ENCODE measurements at regions not wholly inside any gene's neighbourhood (a gene's known extent, or its start where the extent isn't known, plus 50 kb on each side); places are given as distances from the start of the nearest gene placed in this dataset.

- Histone ChIP-seq H3K27ac (ENCODE audit: insufficient read depth, low read depth, low read length) (no peak overlapping the region), H4K20me1 (replicated peaks; ENCODE audit: control insufficient read depth, extremely low read depth, insufficient read depth, low read length) (no peaks in the 10 kb centered on the region), H3K79me2 (ENCODE audit: control insufficient read depth, insufficient read depth, low read length) (no peaks in the 10 kb centered on the region), H3K36me3 (ENCODE audit: control insufficient read depth in 2 of 2, extremely low read depth in 1 of 2, insufficient read depth in 2 of 2, low read length in 2 of 2) (no peaks in the 10 kb centered on the region), H3K4me2 (ENCODE audit: insufficient read depth, low read length) (no peak overlapping the region), H3K9me3 (replicated peaks; ENCODE audit: control insufficient read depth, insufficient read depth, low read length) (no peaks in the 10 kb centered on the region), H3K9ac (replicated peaks; ENCODE audit: extremely low read depth, insufficient read depth, low read length) (no peak overlapping the region), H2AFZ (ENCODE audit: low read depth, low read length) (no peak overlapping the region), H3K27me3 (ENCODE audit: control insufficient read depth in 2 of 2, insufficient read depth in 2 of 2, low read length in 2 of 2) (no peaks in the 10 kb centered on the region), H3K4me3 (replicated peaks in 1 of 3; ENCODE audit: insufficient read depth in 1 of 3, low read depth in 1 of 3, low read length in 3 of 3) (no peak overlapping the region), H3K4me1 (ENCODE audit: control insufficient read depth, extremely low read depth, insufficient read depth, low read length) (no peaks in the 10 kb centered on the region), H3K9me1 (replicated peaks; ENCODE audit: control insufficient read depth, extremely low read depth, insufficient read depth, low read length) (no peaks in the 10 kb centered on the region)
- POLR2A ChIA-PET: no interaction called here
- no TSS peak for BruUV-seq (replicated peaks)
- dilution Hi-C loops (cut with MboI; ENCODE audit: extremely low pct_ligation_motif_present, low sequenced_read_pairs) (no loop called here), intact Hi-C loops (cut with micrococcal nuclease) (no loop called here)
- no peak for DNase-seq (ENCODE audit: low read depth, low spot score)
- CTCF ChIA-PET: no interaction called here
- FAIRE-seq: no peak
- TF ChIP-seq MAX (IDR thresholded peaks at IDR 0.05; ENCODE audit: insufficient read depth, insufficient read length): no peak
- no peak for TF ChIP-seq EZH2 (IDR thresholded peaks at IDR 0.05; ENCODE audit: borderline replicate concordance, low read depth, low read length, severe bottlenecking)
- no peak for TF ChIP-seq GATA2 (IDR thresholded peaks at IDR 0.05; ENCODE audit: insufficient read depth, insufficient read length, low read depth, low read length)
- no peak for TF ChIP-seq POLR2A (IDR thresholded peaks at IDR 0.05; ENCODE audit: low read depth, low read length)
- TF ChIP-seq POLR2AphosphoS5 (IDR thresholded peaks at IDR 0.05; ENCODE audit: insufficient read depth, low read depth, low read length): no peak
- TF ChIP-seq MYC (IDR thresholded peaks at IDR 0.05; ENCODE audit: low read depth, low read length): no peak
- TF ChIP-seq FOS (IDR thresholded peaks at IDR 0.05; ENCODE audit: borderline replicate concordance, insufficient read depth, low read length): no peak
- no peak for TF ChIP-seq JUN (IDR thresholded peaks at IDR 0.05; ENCODE audit: borderline replicate concordance, insufficient read depth, insufficient read length, low read depth)
- TF ChIP-seq CTCF (IDR thresholded peaks at IDR 0.05; ENCODE audit: extremely low read depth in 1 of 2, insufficient read depth in 1 of 2, low read depth in 1 of 2, low read length in 2 of 2): no peak
Measured at GRCh38 chr6:133680994-133681393, 207.9 kb upstream of the TCF21 start.
